Caco-2 (cell line): ENCODE measurements at regions not wholly inside any gene's neighbourhood (a gene's known extent, or its start where the extent isn't known, plus 50 kb on each side); places are given as distances from the start of the nearest gene placed in this dataset.

Experiments used
- BruUV-seq: library from RNA; stranded (reverse); fragments of 400-500 nt; replicated peaks from 2 replicates; lab custom pipeline; 2021; lab: Mats Ljungman, UMichigan
- CTCF ChIA-PET: fragments of 300-600 bp; sonication (Branson Sonifier 250); formaldehyde crosslinking; loops from one replicate; lab custom pipeline; 2022; ENCODE audit warnings: antibody characterized with exemption; lab: Charles Lee
- POLR2A ChIA-PET: fragments of 300-600 bp; sonication (Branson Sonifier 250); formaldehyde crosslinking; loops from one replicate; lab custom pipeline; 2022; ENCODE audit warnings: antibody characterized with exemption; lab: Charles Lee
- DNase-seq, 2 experiments: peaks; one replicate each; pipeline versions ENCODE4 v3.0.0 to v3.0.0-alpha.2; 2020 to 2022
- H3K27me3 ChIP-seq: replicated peaks from 2 replicates; pipeline ENCODE4 v1.6.0; 2011; ENCODE audit warnings: low read length; ENCODE audit not compliant: control insufficient read depth, insufficient read depth
- H3K36me3 ChIP-seq: 2 replicates; pipeline ENCODE4 v1.5.1; 2011; ENCODE audit warnings: low read length; ENCODE audit not compliant: control insufficient read depth, insufficient read depth
- H3K4me1 ChIP-seq: fragments of 250-450 bp; sonication (Bioruptor Pico); 2 replicates; pipeline ENCODE4 v1.5.1; 2020; ENCODE audit warnings: mild to moderate bottlenecking
- H3K4me3 ChIP-seq: 2 replicates; pipeline ENCODE4 v1.5.1; 2011; ENCODE audit warnings: low read depth, mild to moderate bottlenecking, control low read depth, low read length
- H3K9me3 ChIP-seq: fragments of 250-450 bp; sonication (Bioruptor Pico); 2 replicates; pipeline ENCODE4 v1.5.1; 2020; ENCODE audit warnings: mild to moderate bottlenecking, moderate library complexity
- H3K27ac Mint-ChIP-seq: one replicate; pipeline ENCODE4 v1.8.0; 2022; ENCODE audit warnings: mixed read lengths; ENCODE audit not compliant: unreplicated experiment
- H3K27me3 Mint-ChIP-seq: one replicate; pipeline ENCODE4 v1.8.0; 2022; ENCODE audit warnings: mixed read lengths; ENCODE audit not compliant: insufficient read depth, unreplicated experiment
- H3K36me3 Mint-ChIP-seq: one replicate; pipeline ENCODE4 v1.8.0; 2022; ENCODE audit warnings: mild to moderate bottlenecking, mixed read lengths; ENCODE audit not compliant: insufficient read depth, unreplicated experiment
- H3K4me1 Mint-ChIP-seq: one replicate; pipeline ENCODE4 v1.8.0; 2022; ENCODE audit warnings: low read depth, mixed read lengths; ENCODE audit not compliant: unreplicated experiment
- H3K4me3 Mint-ChIP-seq: one replicate; pipeline ENCODE4 v1.8.0; 2022; ENCODE audit warnings: mild to moderate bottlenecking, moderate library complexity, mixed read lengths; ENCODE audit not compliant: unreplicated experiment
- H3K9me3 Mint-ChIP-seq: one replicate; pipeline ENCODE4 v1.8.0; 2022; ENCODE audit warnings: mixed read lengths; ENCODE audit not compliant: unreplicated experiment
- CTCF ChIP-seq, 2 experiments: fragments of 200-600 bp in 1 of 2; IDR thresholded peaks; 1 replicate in 1 of 2; 2 replicates in 1 of 2; pipeline versions ENCODE4 v1.5.1 to v1.8.0; 2011 to 2022; ENCODE audit warnings: antibody characterized with exemption in 1 of 2, control low read depth in 1 of 2, inconsistent platforms in 1 of 2, low read depth in 1 of 2, low read length in 1 of 2, mild to moderate bottlenecking in 1 of 2, moderate library complexity in 1 of 2; ENCODE audit not compliant: insufficient read depth in 1 of 2, severe bottlenecking in 1 of 2, unreplicated experiment in 1 of 2
- intact Hi-C: fragments of 100-400 bp; cut with micrococcal nuclease; formaldehyde crosslinking; loops from one replicate; pipeline ENCODE4 v1.10.0; 2022; ENCODE audit not compliant: unreplicated experiment

GRCh38 chr16:7124701-7125100 is 207.9 kb upstream of the RBFOX1 start:
- no peaks in the 10 kb centered on the region for H3K27me3 ChIP-seq
- Mint-ChIP-seq H3K9me3 (no peaks in the 10 kb centered on the region), H3K27me3 (no peaks in the 10 kb centered on the region), H3K4me1 (no peaks in the 10 kb centered on the region), H3K27ac (no peak overlapping the region), H3K4me3 (no peak overlapping the region), H3K36me3 (no peaks in the 10 kb centered on the region)
- BruUV-seq, result no TSS peak
- intact Hi-C loops, result no loop called here
- no peak for TF ChIP-seq CTCF (IDR thresholded peaks at IDR 0.05; ENCODE audit: insufficient read depth in 1 of 2, low read depth in 1 of 2, low read length in 1 of 2, severe bottlenecking in 1 of 2, unreplicated experiment in 1 of 2)
- no peaks in the 10 kb centered on the region for H3K9me3 ChIP-seq
- ChIA-PET POLR2A (no interaction called here), CTCF (no interaction called here)
- H3K36me3 ChIP-seq, result no peaks in the 10 kb centered on the region
- no peaks in the 10 kb centered on the region for H3K4me1 ChIP-seq
- no peak overlapping the region for H3K4me3 ChIP-seq
- DNase-seq, result no peak

- no TSS peak for BruUV-seq
- intact Hi-C loops, result no loop called here
- DNase-seq, result no peak
- POLR2A ChIA-PET, result no interaction called here
- no peak for TF ChIP-seq CTCF (IDR thresholded peaks at IDR 0.05; ENCODE audit: insufficient read depth in 1 of 2, low read depth in 1 of 2, low read length in 1 of 2, severe bottlenecking in 1 of 2, unreplicated experiment in 1 of 2)
- Histone ChIP-seq H3K4me1 (no peaks in the 10 kb centered on the region), H3K9me3 (no peaks in the 10 kb centered on the region), H3K36me3 (no peaks in the 10 kb centered on the region), H3K27me3 (no peaks in the 10 kb centered on the region), H3K4me3 (no peak overlapping the region)
- Mint-ChIP-seq H3K27me3 (no peaks in the 10 kb centered on the region), H3K27ac (no peak overlapping the region), H3K36me3 (no peaks in the 10 kb centered on the region), H3K9me3 (no peaks in the 10 kb centered on the region), H3K4me3 (no peak overlapping the region), H3K4me1 (no peaks in the 10 kb centered on the region)
- CTCF ChIA-PET, result no interaction called here
These were observed 208.4 kb upstream of the RBFOX1 start for GRCh38 chr16:7124242-7124641.

- Histone ChIP-seq H3K9me3 (no peaks in the 10 kb centered on the region), H3K4me3 (no peak overlapping the region), H3K36me3 (no peaks in the 10 kb centered on the region), H3K4me1 (no peaks in the 10 kb centered on the region), H3K27me3 (no peaks in the 10 kb centered on the region)
- intact Hi-C loops, result no loop called here
- DNase-seq, result no peak
- H3K36me3 Mint-ChIP-seq, result no peaks in the 10 kb centered on the region
- no peaks in the 10 kb centered on the region for H3K9me3 Mint-ChIP-seq
- TF ChIP-seq CTCF (IDR thresholded peaks at IDR 0.05; ENCODE audit: insufficient read depth in 1 of 2, low read depth in 1 of 2, low read length in 1 of 2, severe bottlenecking in 1 of 2, unreplicated experiment in 1 of 2), result no peak
- no peaks in the 10 kb centered on the region for H3K4me1 Mint-ChIP-seq
- H3K27ac Mint-ChIP-seq, result no peak overlapping the region
- no TSS peak for BruUV-seq
- H3K4me3 Mint-ChIP-seq, result no peak overlapping the region
- POLR2A ChIA-PET, result no interaction called here
- CTCF ChIA-PET, result no interaction called here
- peaks cover 6% of the 10 kb centered on the region for H3K27me3 Mint-ChIP-seq
These were observed 215.9 kb upstream of the RBFOX1 start for GRCh38 chr16:7116734-7117133.
